Mesenchymal stem cell (in vitro differentiated cells and primary cell): ENCODE measurements at regions not wholly inside any gene's neighbourhood (a gene's known extent, or its start where the extent isn't known, plus 50 kb on each side); places are given as distances from the start of the nearest gene placed in this dataset.

Source experiments
- DNase-seq: peaks from one replicate; pipeline ENCODE4 v3.0.0-alpha.2; 2013
- H2AFZ ChIP-seq: one replicate; pipeline ENCODE4 v1.6.1; 2013; ENCODE audit warnings: low read depth, mild to moderate bottlenecking, control low read depth, inconsistent platforms, low read length, moderate library complexity
- H2AK5ac ChIP-seq: 2 replicates; pipeline ENCODE4 v1.6.1; 2013; ENCODE audit warnings: low read length, moderate library complexity, mild to moderate bottlenecking, inconsistent platforms; ENCODE audit not compliant: severe bottlenecking
- H2BK120ac ChIP-seq: one replicate; pipeline ENCODE4 v1.6.1; 2013; ENCODE audit warnings: low read depth, mild to moderate bottlenecking, inconsistent platforms, low read length, moderate library complexity
- H2BK12ac ChIP-seq, 2 experiments: one replicate each; pipeline ENCODE4 v1.6.1; 2013; ENCODE audit warnings: inconsistent platforms in 2 of 2, low read length in 2 of 2, mild to moderate bottlenecking in 2 of 2, moderate library complexity in 2 of 2, control low read depth in 1 of 2
- H2BK15ac ChIP-seq: one replicate; pipeline ENCODE4 v1.6.1; 2013; ENCODE audit warnings: mild to moderate bottlenecking, low read depth, inconsistent platforms; ENCODE audit not compliant: poor library complexity, severe bottlenecking
- H2BK5ac ChIP-seq: 2 replicates; pipeline ENCODE4 v1.6.1; 2013; ENCODE audit warnings: low read depth, mild to moderate bottlenecking, low read length, control low read depth, inconsistent platforms; ENCODE audit not compliant: poor library complexity, severe bottlenecking
- H3K14ac ChIP-seq, 2 experiments: one replicate each; pipeline ENCODE4 v1.6.1; 2013; ENCODE audit warnings: inconsistent platforms in 2 of 2, low read length in 2 of 2, control low read depth in 1 of 2, mild to moderate bottlenecking in 1 of 2, moderate library complexity in 1 of 2
- H3K18ac ChIP-seq, 2 experiments: one replicate each; pipeline ENCODE4 v1.6.1; 2013; ENCODE audit warnings: inconsistent platforms in 2 of 2, low read length in 2 of 2, control low read depth in 1 of 2, low read depth in 1 of 2, mild to moderate bottlenecking in 1 of 2
- H3K23ac ChIP-seq, 2 experiments: one replicate each; pipeline ENCODE4 v1.6.1; 2013; ENCODE audit warnings: inconsistent platforms in 2 of 2, low read length in 2 of 2, mild to moderate bottlenecking in 2 of 2, moderate library complexity in 2 of 2, control low read depth in 1 of 2
- H3K27ac ChIP-seq: 2 replicates; pipeline ENCODE4 v1.5.1; 2013; ENCODE audit warnings: mild to moderate bottlenecking, moderate library complexity, low read length, control low read depth, inconsistent platforms; ENCODE audit not compliant: poor library complexity, severe bottlenecking
- H3K27me3 ChIP-seq, 2 experiments: 2 replicates each; pipeline versions ENCODE4 v1.6.1 to v1.7.0; 2013; ENCODE audit warnings: low read length in 2 of 2, mild to moderate bottlenecking in 2 of 2, moderate library complexity in 2 of 2, control low read depth in 1 of 2, inconsistent platforms in 1 of 2; ENCODE audit not compliant: control insufficient read depth in 1 of 2, insufficient read depth in 1 of 2
- H3K36me3 ChIP-seq, 2 experiments: 2 replicates each; pipeline versions ENCODE4 v1.6.1 to v1.7.0; 2013; ENCODE audit warnings: low read length in 2 of 2, control low read depth in 1 of 2, inconsistent platforms in 1 of 2, low read depth in 1 of 2, mild to moderate bottlenecking in 1 of 2; ENCODE audit not compliant: insufficient read depth in 2 of 2, control insufficient read depth in 1 of 2
- H3K4ac ChIP-seq, 2 experiments: one replicate each; pipeline ENCODE4 v1.6.1; 2013; ENCODE audit warnings: inconsistent platforms in 2 of 2, low read length in 2 of 2, mild to moderate bottlenecking in 2 of 2, moderate library complexity in 2 of 2, control low read depth in 1 of 2, low read depth in 1 of 2
- H3K4me1 ChIP-seq: 2 replicates; pipeline ENCODE4 v1.6.1; 2013; ENCODE audit warnings: low read depth, low read length, control low read depth; ENCODE audit not compliant: control insufficient read depth, insufficient read depth
- H3K4me2 ChIP-seq: 2 replicates; pipeline ENCODE4 v1.6.1; 2013; ENCODE audit warnings: low read length, mild to moderate bottlenecking, inconsistent platforms; ENCODE audit not compliant: poor library complexity, severe bottlenecking
- H3K4me3 ChIP-seq, 2 experiments: 2 replicates each; pipeline versions ENCODE4 v1.5.1 to v1.7.0; 2013; ENCODE audit warnings: low read length in 2 of 2, mild to moderate bottlenecking in 2 of 2, control low read depth in 1 of 2, low read depth in 1 of 2; ENCODE audit not compliant: insufficient read depth in 1 of 2
- H3K79me1 ChIP-seq: replicated peaks from 2 replicates; pipeline ENCODE4 v1.6.1; 2013; ENCODE audit warnings: mild to moderate bottlenecking, control low read depth, low read length, inconsistent platforms; ENCODE audit not compliant: poor library complexity, severe bottlenecking
- H3K9ac ChIP-seq: 2 replicates; pipeline ENCODE4 v1.7.0; 2013; ENCODE audit warnings: mild to moderate bottlenecking, low read length, moderate library complexity
- H3K9me3 ChIP-seq: 2 replicates; pipeline ENCODE4 v1.7.0; 2013; ENCODE audit warnings: mild to moderate bottlenecking, low read length; ENCODE audit not compliant: control insufficient read depth
- H4K8ac ChIP-seq: one replicate; pipeline ENCODE4 v1.6.1; 2013; ENCODE audit warnings: inconsistent platforms, mild to moderate bottlenecking, low read length, moderate library complexity
- H4K91ac ChIP-seq: one replicate; pipeline ENCODE4 v1.6.1; 2013; ENCODE audit warnings: mild to moderate bottlenecking, low read length, inconsistent platforms
- whole genome bisulfite sequencing: methylation state at CpG from one replicate; pipeline ENCODE4 v1.1.7; 2013; ENCODE audit warnings: mixed read lengths; 5-methylcytosine and 5-hydroxymethylcytosine counted together

GRCh38 chr14:76957224-76957891, 71.2 kb downstream of the IRF2BPL start:
- Histone ChIP-seq H3K9ac (peak overlapping the region; percentile 83), H2BK120ac (peak overlapping the region; percentile 99), H3K18ac (peak overlapping the region; percentile 100), H2BK12ac (peak overlapping the region; percentile 46 to 100), H4K8ac (peak overlapping the region; percentile 98), H2BK15ac (peak overlapping the region; percentile 97), H4K91ac (peak overlapping the region; percentile 100), H2BK5ac (peak overlapping the region; percentile 94), H3K23ac (peak overlapping the region in 1 of 2 experiments; percentile 27), H3K79me1 (peaks cover 5% of the 10 kb centered on the region), H3K14ac (peak overlapping the region in 1 of 2 experiments; percentile 99), H3K4me1 (peaks cover 60% of the 10 kb centered on the region), H3K36me3 (no peaks in the 10 kb centered on the region), H3K4me2 (no peak overlapping the region), H2AFZ (no peak overlapping the region), H3K27ac (peak overlapping the region; percentile 99), H2AK5ac (peak overlapping the region; percentile 100), H3K4ac (peak overlapping the region; percentile 70 to 99), H3K27me3 (no peaks in the 10 kb centered on the region), H3K4me3 (no peak overlapping the region), H3K9me3 (no peaks in the 10 kb centered on the region)
- WGBS, result 3% methylated on average over 4 of the region's 4 CpGs
- DNase-seq, result peak; percentile 48

- H2BK12ac ChIP-seq, result peak overlapping the region; percentile 81 to 100
- H2BK5ac ChIP-seq, result peak overlapping the region; percentile 97
- H3K27ac ChIP-seq, result peak overlapping the region; percentile 100
- DNase-seq, result peak; percentile 98
- peak overlapping the region; percentile 99 to 100 for H3K4ac ChIP-seq
- no peak overlapping the region for H3K23ac ChIP-seq
- peak overlapping the region; percentile 100 for H2AK5ac ChIP-seq
- H2BK120ac ChIP-seq, result peak overlapping the region; percentile 100
- peak overlapping the region; percentile 45 for H3K4me2 ChIP-seq
- H3K9ac ChIP-seq, result peak overlapping the region; percentile 83
- peak overlapping the region; percentile 2 for H2AFZ ChIP-seq
- H3K18ac ChIP-seq, result peak overlapping the region; percentile 99 to 100
- H3K9me3 ChIP-seq, result no peaks in the 10 kb centered on the region
- peak overlapping the region; percentile 28 to 61 for H3K4me3 ChIP-seq
- 1% methylated on average over 46 of the region's 48 CpGs for WGBS
- peaks cover 5% of the 10 kb centered on the region for H3K79me1 ChIP-seq
- H3K14ac ChIP-seq, result peak overlapping the region; percentile 44 to 56
- H4K91ac ChIP-seq, result peak overlapping the region; percentile 100
- H3K27me3 ChIP-seq, result no peaks in the 10 kb centered on the region
- H2BK15ac ChIP-seq, result peak overlapping the region; percentile 98
- no peaks in the 10 kb centered on the region for H3K36me3 ChIP-seq
- peak overlapping the region; percentile 98 for H4K8ac ChIP-seq
- H3K4me1 ChIP-seq, result peaks cover 57% of the 10 kb centered on the region
These were observed 72.0 kb downstream of the IRF2BPL start for GRCh38 chr14:76956316-76957090.

- Histone ChIP-seq H3K27me3 (no peaks in the 10 kb centered on the region), H2BK120ac (peak overlapping the region; percentile 100), H4K91ac (peak overlapping the region; percentile 98), H3K4ac (peak overlapping the region; percentile 99 to 100), H3K4me3 (no peak overlapping the region), H3K4me2 (peak overlapping the region; percentile 45), H3K14ac (peak overlapping the region; percentile 44 to 56), H2AFZ (peak overlapping the region; percentile 2), H3K9ac (peak overlapping the region; percentile 83), H3K23ac (peak overlapping the region in 1 of 2 experiments; percentile 59), H2BK5ac (peak overlapping the region; percentile 97), H3K18ac (peak overlapping the region; percentile 98 to 99), H3K4me1 (peaks cover 55% of the 10 kb centered on the region), H2AK5ac (peak overlapping the region; percentile 86), H3K27ac (peak overlapping the region; percentile 100), H3K36me3 (no peaks in the 10 kb centered on the region), H3K9me3 (no peaks in the 10 kb centered on the region), H2BK15ac (peak overlapping the region; percentile 98), H3K79me1 (peaks cover 5% of the 10 kb centered on the region), H2BK12ac (peak overlapping the region; percentile 81 to 100), H4K8ac (peak overlapping the region; percentile 98)
- DNase-seq, result peak; percentile 96
- WGBS, result 3% methylated on average over 13 of the region's 13 CpGs
These were observed 72.8 kb downstream of the IRF2BPL start for GRCh38 chr14:76955575-76956315.
